ENCODE measurements at regions not wholly inside any gene's neighbourhood (a gene's known extent, or its start where the extent isn't known, plus 50 kb on each side); places are given as distances from the start of the nearest gene placed in this dataset.
A peak's percentile ranks its signal among the peaks of the same experiment; 100 is the strongest.

GRCh38 chr12:19572920-19573558 lies 133.7 kb downstream of the AEBP2 start:
- DNase-seq (ENCODE audit: low read depth), result peak; percentile 55

GRCh38 chr12:19573866-19574265 lies 134.6 kb downstream of the AEBP2 start:
- DNase-seq (ENCODE audit: low read depth), result no peak

- DNase-seq (ENCODE audit: low read depth), result no peak
Measured at GRCh38 chr12:19574601-19575000, 135.3 kb downstream of the AEBP2 start.

- DNase-seq (ENCODE audit: low read depth), result peak; percentile 18
Measured at GRCh38 chr12:19575337-19576243, 136.3 kb downstream of the AEBP2 start.

GRCh38 chr12:19576506-19577280 lies 137.4 kb downstream of the AEBP2 start:
- DNase-seq (ENCODE audit: low read depth), result no peak

- DNase-seq (ENCODE audit: low read depth), result no peak
Measured at GRCh38 chr12:19577281-19577530, 137.9 kb downstream of the AEBP2 start.

- DNase-seq (ENCODE audit: low read depth), result no peak
Measured at GRCh38 chr12:19584732-19585131, 145.4 kb downstream of the AEBP2 start.

GRCh38 chr12:19588951-19589350 lies 149.7 kb downstream of the AEBP2 start:
- no peak for DNase-seq (ENCODE audit: low read depth)

GRCh38 chr12:19591951-19592350 lies 152.7 kb downstream of the AEBP2 start:
- no peak for DNase-seq (ENCODE audit: low read depth)

- DNase-seq (ENCODE audit: low read depth), result no peak
Measured at GRCh38 chr12:19596434-19597166, 157.3 kb downstream of the AEBP2 start.

- no peak for DNase-seq (ENCODE audit: low read depth)
Measured at GRCh38 chr12:19597167-19598026, 158.1 kb downstream of the AEBP2 start.

- no peak for DNase-seq (ENCODE audit: low read depth)
Measured at GRCh38 chr12:19605720-19606119, 166.4 kb downstream of the AEBP2 start.

- DNase-seq (ENCODE audit: low read depth), result no peak
Measured at GRCh38 chr12:19608039-19608438, 168.7 kb downstream of the AEBP2 start.

- no peak for DNase-seq (ENCODE audit: low read depth)
Measured at GRCh38 chr12:19613051-19613535, 173.8 kb downstream of the AEBP2 start.

GRCh38 chr12:19614601-19615383 lies 175.5 kb downstream of the AEBP2 start:
- DNase-seq (ENCODE audit: low read depth), result no peak

- no peak for DNase-seq (ENCODE audit: low read depth)
Measured at GRCh38 chr12:19615384-19615725, 176.1 kb downstream of the AEBP2 start.

- DNase-seq (ENCODE audit: low read depth), result no peak
Measured at GRCh38 chr12:19616781-19617180, 177.5 kb downstream of the AEBP2 start.

GRCh38 chr12:19620222-19620621 lies 180.9 kb downstream of the AEBP2 start:
- no peak for DNase-seq (ENCODE audit: low read depth)

GRCh38 chr12:19623751-19624399 lies 184.6 kb downstream of the AEBP2 start:
- DNase-seq (ENCODE audit: low read depth), result no peak

- peak; percentile 9 for DNase-seq (ENCODE audit: low read depth)
Measured at GRCh38 chr12:19624491-19624890, 185.2 kb downstream of the AEBP2 start.
